Adipocyte (in vitro differentiated cells): ENCODE measurements at regions not wholly inside any gene's neighbourhood (a gene's known extent, or its start where the extent isn't known, plus 50 kb on each side); places are given as distances from the start of the nearest gene placed in this dataset.
"Not testable (repeated sequence)": the region's sequence is repeated elsewhere in the genome, so short reads cannot be mapped to it uniquely, and the experiment has no call there.

ENCODE experiments used
- DNase-seq: peaks from one replicate; pipeline ENCODE4 v3.0.0-alpha.2; 2015; ENCODE audit warnings: low read depth
- H3K27me3 ChIP-seq: replicated peaks from 2 replicates; pipeline ENCODE4 v1.7.0; 2013; ENCODE audit warnings: mild to moderate bottlenecking, low read length, moderate library complexity; ENCODE audit not compliant: control insufficient read depth, insufficient read depth
- H3K36me3 ChIP-seq: 2 replicates; pipeline ENCODE4 v1.7.0; 2013; ENCODE audit warnings: low read length, mild to moderate bottlenecking, moderate library complexity; ENCODE audit not compliant: control insufficient read depth, insufficient read depth, severe bottlenecking
- H3K4me1 ChIP-seq: 2 replicates; pipeline ENCODE4 v1.7.0; 2013; ENCODE audit warnings: mild to moderate bottlenecking, low read length, moderate library complexity; ENCODE audit not compliant: control insufficient read depth, insufficient read depth
- H3K4me3 ChIP-seq: 2 replicates; pipeline ENCODE4 v1.7.0; 2013; ENCODE audit warnings: mild to moderate bottlenecking, low read length, moderate library complexity
- H3K9ac ChIP-seq: 2 replicates; pipeline ENCODE4 v1.7.0; 2013; ENCODE audit warnings: mild to moderate bottlenecking, low read length, moderate library complexity
- H3K9me3 ChIP-seq: 2 replicates; pipeline ENCODE4 v1.7.0; 2013; ENCODE audit warnings: mild to moderate bottlenecking, low read length, moderate library complexity; ENCODE audit not compliant: control insufficient read depth

DNA sequence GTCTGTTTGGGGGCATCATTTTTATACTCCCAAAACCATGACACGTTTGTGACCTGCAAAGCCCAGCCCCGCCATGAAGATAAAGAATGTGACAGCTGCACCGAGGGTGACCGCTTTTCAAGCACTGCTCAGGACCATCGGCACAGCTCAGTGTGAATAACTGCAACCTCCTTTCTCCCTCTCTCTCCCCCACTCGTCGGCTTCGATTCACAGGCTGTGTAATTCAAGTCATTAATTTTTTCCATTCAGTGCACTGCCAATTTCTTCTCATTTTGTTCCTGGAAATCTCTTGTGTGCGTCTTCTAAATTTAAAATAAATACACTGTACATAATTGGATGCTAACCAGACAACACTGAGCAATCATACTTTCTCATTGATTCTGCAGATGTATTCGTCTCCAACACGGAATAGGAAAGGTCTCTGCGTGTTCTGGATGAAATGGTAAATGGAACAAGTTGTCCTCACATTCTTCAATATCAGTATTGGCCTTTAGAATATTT is 260.8 kb downstream of the TTC8 start:
- Histone ChIP-seq H3K9me3 (peaks cover 4% of the 10 kb centered on the region), H3K36me3 (no peaks in the 10 kb centered on the region), H3K4me3 (peak overlapping the region; percentile 24), H3K4me1 (peaks cover 31% of the 10 kb centered on the region), H3K9ac (peak overlapping the region; percentile 9), H3K27me3 (no peaks in the 10 kb centered on the region)
- no peak for DNase-seq

DNA sequence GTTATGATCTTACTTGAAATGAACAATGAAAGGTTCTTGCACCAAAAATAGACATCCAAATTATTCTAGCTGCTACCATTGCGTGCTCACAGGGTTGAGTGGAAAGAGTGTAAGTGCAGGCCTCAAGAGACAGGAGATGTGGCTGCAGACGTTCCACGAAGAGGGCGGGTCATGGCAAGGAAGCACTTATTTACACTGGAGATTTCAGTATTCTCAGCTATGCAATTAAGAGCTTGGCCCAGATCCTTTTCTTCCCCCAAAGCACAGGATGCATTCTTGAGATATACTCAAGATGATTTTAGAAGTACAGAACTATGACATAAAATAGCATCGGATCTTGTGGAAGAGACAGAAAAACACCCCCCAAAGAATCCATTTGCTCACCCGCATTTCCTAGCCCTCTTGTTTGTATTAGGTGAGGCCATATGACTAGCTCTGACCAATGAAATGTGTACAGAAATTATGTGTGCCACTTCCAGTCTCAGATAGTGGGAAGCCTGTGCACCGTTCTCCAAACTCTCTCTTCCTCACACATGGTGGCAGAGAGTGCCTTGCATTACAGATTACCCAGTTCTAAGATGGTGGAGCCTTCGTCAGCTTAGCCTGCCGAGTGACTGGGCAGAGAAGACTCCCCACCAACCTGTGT is 261.4 kb downstream of the TTC8 start:
- Histone ChIP-seq H3K4me1 (peaks cover 37% of the 10 kb centered on the region), H3K4me3 (peak overlapping the region; percentile 24), H3K27me3 (no peaks in the 10 kb centered on the region), H3K36me3 (no peaks in the 10 kb centered on the region), H3K9me3 (peaks cover 4% of the 10 kb centered on the region), H3K9ac (no peak overlapping the region)
- DNase-seq = peak; percentile 60

- H3K36me3 ChIP-seq = no peaks in the 10 kb centered on the region
- peaks cover 10% of the 10 kb centered on the region for H3K9me3 ChIP-seq
- no peak overlapping the region for H3K4me3 ChIP-seq
- peaks cover 54% of the 10 kb centered on the region for H3K4me1 ChIP-seq
- no peaks in the 10 kb centered on the region for H3K27me3 ChIP-seq
- DNase-seq = peak; percentile 36
- no peak overlapping the region for H3K9ac ChIP-seq
Measured at GRCh38 chr14:89088530-89088929, 264.1 kb downstream of the TTC8 start.

- Histone ChIP-seq H3K4me1 (peaks cover 57% of the 10 kb centered on the region), H3K27me3 (no peaks in the 10 kb centered on the region)
- no peak for DNase-seq
Measured at GRCh38 chr14:89089330-89089729, 264.9 kb downstream of the TTC8 start.

DNA sequence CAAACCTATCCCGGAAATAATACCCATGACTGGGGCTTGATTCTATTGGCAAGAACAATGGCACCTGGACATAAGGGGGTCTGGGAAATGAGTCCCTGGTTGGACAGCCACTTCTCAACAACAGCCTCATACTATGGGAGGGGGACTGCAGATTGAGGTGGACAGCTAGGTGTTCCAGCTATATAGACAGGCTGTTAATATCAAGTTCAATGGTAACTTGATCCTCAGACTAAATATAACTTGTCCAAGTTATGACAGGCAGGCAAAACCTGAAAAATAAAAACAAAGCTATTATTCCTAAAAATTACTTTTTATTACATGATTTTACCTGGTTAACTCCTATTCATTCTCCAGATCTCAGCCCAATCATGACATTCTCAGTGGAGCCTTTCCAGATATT is 267.3 kb downstream of the TTC8 start:
- peaks cover 10% of the 10 kb centered on the region for H3K9me3 ChIP-seq
- no peak overlapping the region for H3K4me3 ChIP-seq
- no peaks in the 10 kb centered on the region for H3K36me3 ChIP-seq
- no peak for DNase-seq
- H3K9ac ChIP-seq = no peak overlapping the region
- peaks cover 40% of the 10 kb centered on the region for H3K4me1 ChIP-seq
- H3K27me3 ChIP-seq = no peaks in the 10 kb centered on the region

More at GRCh38 chr14:89089330-89089729, 264.9 kb downstream of the TTC8 start:
- Histone ChIP-seq H3K36me3 (no peaks in the 10 kb centered on the region), H3K9ac (no peak overlapping the region), H3K4me3 (no peak overlapping the region), H3K9me3 (peaks cover 10% of the 10 kb centered on the region)

GRCh38 chr14:89093083-89093730 is 268.8 kb downstream of the TTC8 start:
- Histone ChIP-seq H3K4me3 (no peak overlapping the region), H3K4me1 (peaks cover 37% of the 10 kb centered on the region), H3K36me3 (no peaks in the 10 kb centered on the region), H3K9ac (no peak overlapping the region), H3K9me3 (peaks cover 6% of the 10 kb centered on the region), H3K27me3 (peaks cover 5% of the 10 kb centered on the region)
- peak; percentile 12 for DNase-seq

DNA sequence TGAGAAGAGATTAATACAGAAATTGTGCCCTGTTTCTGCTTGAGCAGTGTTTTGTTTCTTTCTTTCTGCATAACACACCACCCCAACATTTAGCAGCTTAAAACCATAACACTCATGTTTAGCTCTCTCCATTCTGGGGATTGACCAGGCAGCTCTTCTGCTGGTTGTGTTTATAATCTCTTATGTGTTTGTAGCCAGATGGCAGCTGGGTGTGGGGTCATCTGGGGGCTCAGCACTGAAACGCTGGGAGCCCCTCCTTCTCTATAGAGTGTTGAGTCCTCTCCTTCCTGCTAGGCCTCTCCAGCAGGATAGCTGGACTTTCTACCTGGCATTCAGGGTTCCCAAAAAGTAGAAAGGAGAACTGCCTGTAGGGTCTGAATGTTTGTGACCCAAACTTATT is 270.6 kb downstream of the TTC8 start:
- no peak overlapping the region for H3K9ac ChIP-seq
- H3K27me3 ChIP-seq = peaks cover 5% of the 10 kb centered on the region
- H3K4me3 ChIP-seq = no peak overlapping the region
- no peaks in the 10 kb centered on the region for H3K36me3 ChIP-seq
- DNase-seq = no peak
- peaks cover 28% of the 10 kb centered on the region for H3K4me1 ChIP-seq
- peaks cover 6% of the 10 kb centered on the region for H3K9me3 ChIP-seq

- no peaks in the 10 kb centered on the region for H3K36me3 ChIP-seq
- H3K4me3 ChIP-seq = no peak overlapping the region
- peaks cover 14% of the 10 kb centered on the region for H3K4me1 ChIP-seq
- peaks cover 5% of the 10 kb centered on the region for H3K27me3 ChIP-seq
- DNase-seq = no peak
- H3K9me3 ChIP-seq = peaks cover 6% of the 10 kb centered on the region
- H3K9ac ChIP-seq = no peak overlapping the region
Measured at GRCh38 chr14:89096946-89097345, 272.5 kb downstream of the TTC8 start.

DNA sequence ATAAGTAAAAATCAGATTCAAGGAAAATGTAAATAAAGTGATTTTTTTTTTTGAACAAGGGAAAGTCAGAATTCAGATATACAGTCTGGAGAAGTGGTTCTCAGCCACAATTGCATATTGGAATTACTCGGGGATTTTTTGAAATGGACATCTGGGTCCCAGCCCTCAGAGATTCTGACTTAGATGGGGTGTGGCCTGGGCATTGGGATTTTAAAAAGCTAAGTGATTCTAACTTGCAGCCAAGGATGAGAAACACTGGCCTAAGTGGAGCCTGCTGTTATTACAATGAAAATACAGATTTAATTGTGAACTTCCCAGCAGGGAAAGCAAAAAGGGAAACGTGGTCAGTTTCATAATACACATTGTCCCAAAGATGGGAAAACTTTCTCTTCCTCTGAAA is 273.8 kb downstream of the TTC8 start:
- no peak for DNase-seq
- H3K36me3 ChIP-seq = no peaks in the 10 kb centered on the region
- H3K9me3 ChIP-seq = no peaks in the 10 kb centered on the region
- H3K4me3 ChIP-seq = no peak overlapping the region
- no peak overlapping the region for H3K9ac ChIP-seq
- H3K4me1 ChIP-seq = peaks cover 6% of the 10 kb centered on the region
- H3K27me3 ChIP-seq = peaks cover 5% of the 10 kb centered on the region

GRCh38 chr14:89104171-89104817 is 279.8 kb downstream of the TTC8 start:
- H3K9me3 ChIP-seq, H3K36me3 ChIP-seq, DNase-seq, H3K9ac ChIP-seq, H3K4me1 ChIP-seq, H3K4me3 ChIP-seq: not testable (repeated sequence)
- H3K27me3 ChIP-seq = peaks cover 15% of the 10 kb centered on the region

- H3K4me1 ChIP-seq, H3K36me3 ChIP-seq, DNase-seq, H3K9ac ChIP-seq, H3K9me3 ChIP-seq, H3K4me3 ChIP-seq: not testable (repeated sequence)
- H3K27me3 ChIP-seq = peaks cover 21% of the 10 kb centered on the region
Measured at GRCh38 chr14:89104861-89105260, 280.4 kb downstream of the TTC8 start.
